Urothelium cell line (cell line): ENCODE measurements at regions not wholly inside any gene's neighbourhood (a gene's known extent, or its start where the extent isn't known, plus 50 kb on each side); places are given as distances from the start of the nearest gene placed in this dataset.
"Not testable (repeated sequence)": the region's sequence is repeated elsewhere in the genome, so short reads cannot be mapped to it uniquely, and the experiment has no call there.

ENCODE experiments used
- DNase-seq: peaks from one replicate; pipeline ENCODE4 v3.0.0; 2011; ENCODE audit warnings: low spot score, mixed read lengths
- FAIRE-seq: peaks from 2 replicates; lab custom pipeline; 2011; peaks lifted over from hg19 to GRCh38; lab: Jason Lieb, UNC

GRCh38 chr4:179678093-179678814 is 2236.0 kb upstream of the AGA start:
- FAIRE-seq (no peak), DNase-seq (no peak)

- not testable (repeated sequence) for DNase-seq
Measured at GRCh38 chr4:179683661-179684060, 2241.4 kb upstream of the AGA start.

GRCh38 chr4:179692222-179692621 is 2250.0 kb upstream of the AGA start:
- FAIRE-seq = no peak
- no peak for DNase-seq

More at GRCh38 chr4:179683661-179684060, 2241.4 kb upstream of the AGA start:
- not testable (repeated sequence) for FAIRE-seq

- no peak for DNase-seq
- no peak for FAIRE-seq
Measured at GRCh38 chr4:179695175-179695574, 2252.9 kb upstream of the AGA start.

- FAIRE-seq (no peak), DNase-seq (no peak)
Measured at GRCh38 chr4:179698321-179698720, 2256.1 kb upstream of the AGA start.

GRCh38 chr4:179709961-179710624 is 2267.9 kb upstream of the AGA start:
- DNase-seq = no peak
- FAIRE-seq = no peak

GRCh38 chr4:179719766-179720450 is 2277.7 kb upstream of the AGA start:
- DNase-seq (no peak), FAIRE-seq (no peak)

GRCh38 chr4:179726491-179726890 is 2284.3 kb upstream of the AGA start:
- FAIRE-seq, DNase-seq: not testable (repeated sequence)

- FAIRE-seq (no peak), DNase-seq (no peak)
Measured at GRCh38 chr4:179728305-179728704, 2286.1 kb upstream of the AGA start.

- FAIRE-seq, DNase-seq: not testable (repeated sequence)
Measured at GRCh38 chr4:179736820-179737219, 2294.6 kb upstream of the AGA start.

- no peak for DNase-seq
- no peak for FAIRE-seq
Measured at GRCh38 chr4:179738822-179739221, 2296.6 kb upstream of the AGA start.

GRCh38 chr4:179747218-179747910 is 2305.1 kb upstream of the AGA start:
- DNase-seq (no peak), FAIRE-seq (no peak)

GRCh38 chr4:179748837-179749236 is 2306.6 kb upstream of the AGA start:
- DNase-seq (no peak), FAIRE-seq (no peak)

- FAIRE-seq (no peak), DNase-seq (no peak)
Measured at GRCh38 chr4:179750374-179750773, 2308.1 kb upstream of the AGA start.

GRCh38 chr4:179751669-179752068 is 2309.4 kb upstream of the AGA start:
- FAIRE-seq = no peak
- no peak for DNase-seq

GRCh38 chr4:179755322-179755721 is 2313.1 kb upstream of the AGA start:
- DNase-seq (no peak), FAIRE-seq (no peak)

GRCh38 chr4:179757641-179758040 is 2315.4 kb upstream of the AGA start:
- FAIRE-seq = no peak
- no peak for DNase-seq

GRCh38 chr4:179762840-179763239 is 2320.6 kb upstream of the AGA start:
- DNase-seq (no peak), FAIRE-seq (no peak)

- FAIRE-seq (no peak), DNase-seq (no peak)
Measured at GRCh38 chr4:179766938-179767337, 2324.7 kb upstream of the AGA start.

- DNase-seq (no peak), FAIRE-seq (no peak)
Measured at GRCh38 chr4:179768996-179769395, 2326.8 kb upstream of the AGA start.

- FAIRE-seq = no peak
- DNase-seq = peak; percentile 20
Measured at GRCh38 chr4:179797738-179798137, 2355.5 kb upstream of the AGA start.
